ENCODE measurements at regions not wholly inside any gene's neighbourhood (a gene's known extent, or its start where the extent isn't known, plus 50 kb on each side); places are given as distances from the start of the nearest gene placed in this dataset.

- TF ChIP-seq ZFX (IDR thresholded peaks at IDR 0.05; ENCODE audit: borderline replicate concordance) = no peak
- TF ChIP-seq, protein P1, sequence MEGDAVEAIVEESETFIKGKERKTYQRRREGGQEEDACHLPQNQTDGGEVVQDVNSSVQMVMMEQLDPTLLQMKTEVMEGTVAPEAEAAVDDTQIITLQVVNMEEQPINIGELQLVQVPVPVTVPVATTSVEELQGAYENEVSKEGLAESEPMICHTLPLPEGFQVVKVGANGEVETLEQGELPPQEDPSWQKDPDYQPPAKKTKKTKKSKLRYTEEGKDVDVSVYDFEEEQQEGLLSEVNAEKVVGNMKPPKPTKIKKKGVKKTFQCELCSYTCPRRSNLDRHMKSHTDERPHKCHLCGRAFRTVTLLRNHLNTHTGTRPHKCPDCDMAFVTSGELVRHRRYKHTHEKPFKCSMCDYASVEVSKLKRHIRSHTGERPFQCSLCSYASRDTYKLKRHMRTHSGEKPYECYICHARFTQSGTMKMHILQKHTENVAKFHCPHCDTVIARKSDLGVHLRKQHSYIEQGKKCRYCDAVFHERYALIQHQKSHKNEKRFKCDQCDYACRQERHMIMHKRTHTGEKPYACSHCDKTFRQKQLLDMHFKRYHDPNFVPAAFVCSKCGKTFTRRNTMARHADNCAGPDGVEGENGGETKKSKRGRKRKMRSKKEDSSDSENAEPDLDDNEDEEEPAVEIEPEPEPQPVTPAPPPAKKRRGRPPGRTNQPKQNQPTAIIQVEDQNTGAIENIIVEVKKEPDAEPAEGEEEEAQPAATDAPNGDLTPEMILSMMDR (IDR thresholded peaks at IDR 0.05) = no peak
- no peak overlapping the region for H3K27ac ChIP-seq
Measured at GRCh38 chr13:22454586-22454985, 726.2 kb upstream of the SGCG start.

- TF ChIP-seq, protein P1 (IDR thresholded peaks at IDR 0.05) = no peak
- TF ChIP-seq ZFX (IDR thresholded peaks at IDR 0.05; ENCODE audit: borderline replicate concordance) = no peak
- H3K27ac ChIP-seq = no peak overlapping the region
Measured at GRCh38 chr13:22455036-22455435, 725.7 kb upstream of the SGCG start.

DNA sequence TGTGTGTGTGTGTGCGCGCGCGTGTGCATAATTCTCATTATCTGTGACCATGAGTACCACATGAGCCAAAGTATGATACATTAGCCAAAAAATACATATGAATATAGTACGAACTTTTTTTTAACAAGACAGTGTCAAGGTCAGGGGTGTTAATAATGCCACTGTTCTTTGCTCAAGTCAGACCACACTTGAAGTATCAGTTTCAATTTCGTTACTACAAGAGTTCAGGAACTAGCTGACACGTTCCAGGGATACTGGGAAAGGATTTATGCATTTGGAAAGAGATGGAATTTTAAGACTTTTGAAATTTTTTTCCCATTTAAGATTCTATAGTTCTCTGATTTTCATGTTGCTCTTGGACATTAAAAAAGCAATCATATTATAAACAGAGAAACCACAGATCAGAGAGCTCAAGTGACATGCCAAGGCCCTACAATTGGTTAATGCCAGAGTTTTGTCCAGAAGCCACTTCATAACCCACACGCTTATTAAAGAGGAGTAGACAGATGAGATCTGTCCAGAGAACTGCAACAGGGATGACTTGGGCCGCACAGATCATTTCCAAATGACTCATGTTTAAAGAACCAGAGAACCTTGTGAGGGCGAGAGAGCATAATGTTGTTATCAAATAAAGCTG is 718.8 kb upstream of the SGCG start:
- H3K27ac ChIP-seq = no peak overlapping the region

DNA sequence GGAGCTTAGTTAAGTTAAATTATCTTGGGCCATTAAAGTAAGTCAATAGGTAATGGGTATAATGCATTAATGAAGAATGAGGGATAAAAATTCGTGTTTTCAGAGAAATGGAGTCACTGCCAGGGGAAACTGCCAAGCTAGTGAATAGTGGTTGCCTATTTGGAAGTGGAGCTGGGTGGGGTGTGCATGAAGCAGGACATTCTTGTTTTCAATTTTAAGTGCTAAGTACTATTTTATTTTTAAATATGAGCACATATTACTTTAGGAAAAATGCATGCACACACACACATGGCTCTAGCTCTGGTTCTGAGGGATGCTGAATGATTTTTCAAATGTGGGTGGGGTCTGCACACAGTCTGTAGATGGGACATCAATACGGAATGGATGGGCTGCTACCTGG is 717.7 kb upstream of the SGCG start:
- H3K27ac ChIP-seq = no peak overlapping the region
- TF ChIP-seq, protein P1 (IDR thresholded peaks at IDR 0.05) = no peak
- no peak for TF ChIP-seq ZFX (IDR thresholded peaks at IDR 0.05; ENCODE audit: borderline replicate concordance)

More for the DNA sequence above, 718.8 kb upstream of the SGCG start:
- TF ChIP-seq ZFX (IDR thresholded peaks at IDR 0.05; ENCODE audit: borderline replicate concordance) = no peak
- TF ChIP-seq, protein P1 (IDR thresholded peaks at IDR 0.05) = no peak

- no peak overlapping the region for H3K27ac ChIP-seq
- no peak for TF ChIP-seq ZFX (IDR thresholded peaks at IDR 0.05; ENCODE audit: borderline replicate concordance)
- TF ChIP-seq, protein P1 (IDR thresholded peaks at IDR 0.05) = no peak
Measured at GRCh38 chr13:22468045-22468444, 712.7 kb upstream of the SGCG start.

GRCh38 chr13:22468824-22469223 is 712.0 kb upstream of the SGCG start:
- no peak for TF ChIP-seq ZFX (IDR thresholded peaks at IDR 0.05; ENCODE audit: borderline replicate concordance)
- TF ChIP-seq, protein P1 (IDR thresholded peaks at IDR 0.05) = no peak
- no peak overlapping the region for H3K27ac ChIP-seq

DNA sequence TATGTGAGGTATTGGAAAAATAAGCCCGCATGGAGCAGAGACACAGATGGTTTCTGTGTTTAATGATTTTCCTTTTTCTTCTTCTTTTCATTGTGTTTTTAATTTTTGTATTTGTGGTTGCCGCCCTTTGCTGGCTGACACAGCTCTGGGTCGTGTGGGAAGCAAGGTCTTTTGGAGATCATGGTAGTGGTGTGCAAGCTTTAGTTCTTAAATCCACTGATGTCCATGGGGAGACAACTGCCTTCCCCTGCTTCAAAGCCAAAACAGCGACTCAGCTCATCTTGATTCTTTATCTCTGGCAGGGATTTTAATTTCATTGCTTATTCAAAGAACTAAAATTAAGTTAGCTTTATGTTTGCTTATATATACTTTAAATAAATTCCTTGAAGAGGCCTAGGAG is 711.3 kb upstream of the SGCG start:
- no peak overlapping the region for H3K27ac ChIP-seq
- no peak for TF ChIP-seq ZFX (IDR thresholded peaks at IDR 0.05; ENCODE audit: borderline replicate concordance)
- TF ChIP-seq, protein P1 (IDR thresholded peaks at IDR 0.05) = no peak

Data from 22Rv1 (cell line).